Lung (tissue), 11 donors: ENCODE measurements at regions not wholly inside any gene's neighbourhood (a gene's known extent, or its start where the extent isn't known, plus 50 kb on each side); places are given as distances from the start of the nearest gene placed in this dataset.

Experiments
- ATAC-seq: fragments of 200-7000 bp; cut with Tn5 transposase; one replicate; pipeline ENCODE4 v1.9.1; 2020; ENCODE audit warnings: moderate number of reproducible peaks; ENCODE audit not compliant: insufficient read depth, low FRiP score
- DNase-seq, 3 donors: peaks; one replicate each; pipeline ENCODE4 v3.0.0-alpha.2; 2013 to 2017
- H3K27ac ChIP-seq, 2 donors: one replicate each; pipeline ENCODE4 v1.5.1; 2013; ENCODE audit warnings: mild to moderate bottlenecking in 2 of 2, moderate library complexity in 2 of 2, control low read depth in 1 of 2, inconsistent platforms in 1 of 2, low read depth in 1 of 2, low read length in 1 of 2
- H3K27me3 ChIP-seq, 3 donors: one replicate each; pipeline ENCODE4 v1.5.1; 2013; ENCODE audit warnings: low read length in 2 of 3; ENCODE audit not compliant: control insufficient read depth in 3 of 3, insufficient read depth in 3 of 3
- H3K36me3 ChIP-seq, 4 donors: one replicate each; pipeline ENCODE4 v1.5.1; 2013; ENCODE audit warnings: low read length in 4 of 4, mild to moderate bottlenecking in 1 of 4, moderate library complexity in 1 of 4; ENCODE audit not compliant: control insufficient read depth in 4 of 4, insufficient read depth in 4 of 4
- H3K4me1 ChIP-seq, 5 donors: one replicate each; pipeline ENCODE4 v1.5.1; 2013; ENCODE audit warnings: low read length in 5 of 5, mild to moderate bottlenecking in 2 of 5, moderate library complexity in 1 of 5; ENCODE audit not compliant: control insufficient read depth in 5 of 5, insufficient read depth in 5 of 5
- H3K4me3 ChIP-seq: one replicate; pipeline ENCODE4 v1.5.1; 2013; ENCODE audit warnings: mild to moderate bottlenecking, control low read depth, moderate library complexity
- H3K9ac ChIP-seq, 2 donors: one replicate each; pipeline ENCODE4 v1.5.1; 2013; ENCODE audit warnings: low read length in 2 of 2, control low read depth in 1 of 2; ENCODE audit not compliant: insufficient read depth in 1 of 2
- H3K9me3 ChIP-seq, 4 donors: one replicate each; pipeline ENCODE4 v1.5.1; 2013; ENCODE audit warnings: low read length in 3 of 4, mild to moderate bottlenecking in 1 of 4, moderate library complexity in 1 of 4; ENCODE audit not compliant: control insufficient read depth in 4 of 4, insufficient read depth in 3 of 4
- CTCF ChIP-seq: IDR thresholded peaks from 2 replicates; pipeline ENCODE4 v1.5.1; 2012; ENCODE audit warnings: mild to moderate bottlenecking; ENCODE audit errors: control extremely low read depth, extremely low read depth
- WGBS, 2 donors: extraction: QIAGEN DNeasy Blood & Tissue Kit; methylation state at CpG; one replicate each; pipeline ENCODE4 v1.1.7; 2013; 5-methylcytosine and 5-hydroxymethylcytosine counted together
- donor health status: control.
- donor health status: control.
- donor health status: Bipolar disorder and iron deficiency.
- donor health status: healthy.
- donor health status: DM: yes; HTN: yes; CAD: no.

GRCh38 chr15:55113736-55114135 lies 83.0 kb downstream of the RSL24D1 start:
- Histone ChIP-seq H3K9me3 (no peaks in the 10 kb centered on the region), H3K27me3 (no peaks in the 10 kb centered on the region), H3K4me1 (peaks cover 0 to 3% (median 0%) of the 10 kb centered on the region in 5 donors), H3K4me3 (no peak overlapping the region), H3K27ac (no peak overlapping the region), H3K36me3 (no peaks in the 10 kb centered on the region), H3K9ac (no peak overlapping the region)
- DNase-seq (no peak), ATAC-seq (no peak)
- TF ChIP-seq CTCF: no peak
- 84 to 87% methylated on average over 3 of the region's 3 CpGs for WGBS, 2 donors

DNA sequence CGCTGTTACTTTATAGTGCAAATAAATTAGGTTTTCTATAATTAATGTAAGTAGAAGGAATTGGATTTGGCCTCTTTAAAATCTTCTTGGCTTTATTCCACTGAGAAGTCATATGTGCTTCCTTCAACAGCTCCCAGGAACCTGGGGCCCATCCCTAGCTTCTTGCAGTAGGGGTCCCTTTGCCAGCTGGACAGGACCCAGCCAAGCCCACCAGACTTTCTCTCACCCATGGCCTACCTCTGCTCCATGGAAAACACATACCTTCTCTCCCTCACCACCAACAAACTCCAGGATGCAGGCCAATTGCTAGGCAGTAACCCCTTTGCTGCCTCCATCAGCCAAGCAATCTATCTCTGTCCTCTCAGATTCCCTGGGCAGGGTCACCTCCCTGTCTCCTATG lies 84.0 kb downstream of the RSL24D1 start:
- Histone ChIP-seq H3K4me3 (no peak overlapping the region), H3K9ac (no peak overlapping the region), H3K9me3 (no peaks in the 10 kb centered on the region), H3K4me1 (no peaks in the 10 kb centered on the region), H3K36me3 (no peaks in the 10 kb centered on the region), H3K27ac (no peak overlapping the region), H3K27me3 (no peaks in the 10 kb centered on the region)
- no peak for ATAC-seq
- WGBS, 2 donors: 84 to 91% methylated on average over 1 of the region's 1 CpG
- no peak for DNase-seq
- no peak for TF ChIP-seq CTCF

GRCh38 chr15:55110446-55110845 lies 86.3 kb downstream of the RSL24D1 start:
- DNase-seq (no peak), ATAC-seq (no peak)
- peaks cover 0 to 4% (median 0%) of the 10 kb centered on the region in 4 donors for H3K9me3 ChIP-seq
- H3K4me3 ChIP-seq: no peak overlapping the region
- H3K36me3 ChIP-seq: no peaks in the 10 kb centered on the region
- no peaks in the 10 kb centered on the region for H3K27me3 ChIP-seq
- H3K27ac ChIP-seq: no peak overlapping the region
- TF ChIP-seq CTCF: no peak
- no peaks in the 10 kb centered on the region for H3K4me1 ChIP-seq
- H3K9ac ChIP-seq: no peak overlapping the region
- WGBS, 2 donors: 39 to 53% methylated on average over 3 of the region's 3 CpGs

- Histone ChIP-seq H3K4me3 (no peak overlapping the region), H3K36me3 (no peaks in the 10 kb centered on the region), H3K4me1 (no peaks in the 10 kb centered on the region), H3K9ac (no peak overlapping the region), H3K27me3 (no peaks in the 10 kb centered on the region), H3K27ac (no peak overlapping the region), H3K9me3 (peaks cover 0 to 4% (median 0%) of the 10 kb centered on the region in 4 donors)
- WGBS, 2 donors: 13 to 14% methylated on average over 9 of the region's 9 CpGs
- TF ChIP-seq CTCF: peak; percentile 28
- no peak for ATAC-seq
- DNase-seq: peak; percentile 79 to 87 (median 84)
These were observed 87.8 kb downstream of the RSL24D1 start for GRCh38 chr15:55108858-55109518.
